DOHH2 (cell line): ENCODE measurements at regions not wholly inside any gene's neighbourhood (a gene's known extent, or its start where the extent isn't known, plus 50 kb on each side); places are given as distances from the start of the nearest gene placed in this dataset.

Experiments
- H3F3A ChIP-seq: fragments of 200-600 bp; sonication (generic), shearing (Covaris generic); 2 replicates; pipeline ENCODE4 v1.6.0; 2016; ENCODE audit warnings: antibody characterized with exemption, mild to moderate bottlenecking; ENCODE audit not compliant: control insufficient read depth, insufficient read depth
- H3K27ac ChIP-seq: fragments of 200-600 bp; sonication (generic); 2 replicates; pipeline ENCODE4 v1.5.1; 2014; ENCODE audit warnings: low read depth, mild to moderate bottlenecking, low read length, moderate library complexity
- H3K27me3 ChIP-seq: fragments of 200-600 bp; sonication (generic); 2 replicates; pipeline ENCODE4 v1.6.1; 2014; ENCODE audit warnings: mild to moderate bottlenecking, low read length, mixed read lengths; ENCODE audit not compliant: control insufficient read depth
- H3K36me3 ChIP-seq: fragments of 200-600 bp; sonication (generic); 2 replicates; pipeline ENCODE4 v1.6.1; 2014; ENCODE audit warnings: mild to moderate bottlenecking, low read length, moderate library complexity, mixed read lengths; ENCODE audit not compliant: control insufficient read depth
- H3K4me1 ChIP-seq: fragments of 200-600 bp; sonication (generic); 2 replicates; pipeline ENCODE4 v1.6.1; 2014; ENCODE audit warnings: mild to moderate bottlenecking, low read length, mixed read lengths; ENCODE audit not compliant: control insufficient read depth
- H3K4me2 ChIP-seq: fragments of 200-600 bp; sonication (generic); 2 replicates; pipeline ENCODE4 v1.6.0; 2014; ENCODE audit warnings: mild to moderate bottlenecking, low read length, moderate library complexity
- H3K4me3 ChIP-seq: fragments of 200-600 bp; sonication (generic); 2 replicates; pipeline ENCODE4 v1.5.1; 2014; ENCODE audit warnings: mild to moderate bottlenecking, low read length, mixed read lengths
- H3K79me2 ChIP-seq: fragments of 200-600 bp; sonication (generic); 2 replicates; pipeline ENCODE4 v1.6.1; 2014; ENCODE audit warnings: mild to moderate bottlenecking, low read length, mixed read lengths; ENCODE audit not compliant: control insufficient read depth
- H3K9me2 ChIP-seq: fragments of 200-600 bp; sonication (generic); replicated peaks from 2 replicates; pipeline ENCODE4 v1.6.1; 2014; ENCODE audit warnings: mild to moderate bottlenecking, low read length, mixed read lengths; ENCODE audit not compliant: control insufficient read depth
- H3K9me3 ChIP-seq: fragments of 200-600 bp; sonication (generic); 2 replicates; pipeline ENCODE4 v1.6.1; 2014; ENCODE audit warnings: antibody characterized with exemption, low read length, mixed read lengths; ENCODE audit not compliant: control insufficient read depth, insufficient read depth
- H4K20me1 ChIP-seq: fragments of 200-600 bp; sonication (generic); 2 replicates; pipeline ENCODE4 v1.6.0; 2014; ENCODE audit warnings: low read depth, mild to moderate bottlenecking, antibody characterized with exemption, low read length, moderate library complexity; ENCODE audit not compliant: control insufficient read depth, insufficient read depth
- CTCF ChIP-seq: fragments of 200-600 bp; sonication (generic); IDR thresholded peaks from one replicate; pipeline ENCODE4 v1.5.1; 2014; ENCODE audit warnings: antibody characterized with exemption, mild to moderate bottlenecking, low read depth, low read length; ENCODE audit not compliant: poor library complexity, severe bottlenecking
- EZH2phosphoT487 ChIP-seq: fragments of 200-600 bp; sonication (generic); IDR thresholded peaks from 2 replicates; pipeline ENCODE4 v1.6.1; 2017; ENCODE audit warnings: borderline replicate concordance, mild to moderate bottlenecking, antibody characterized with exemption, low read length, moderate library complexity, mixed read lengths

DNA sequence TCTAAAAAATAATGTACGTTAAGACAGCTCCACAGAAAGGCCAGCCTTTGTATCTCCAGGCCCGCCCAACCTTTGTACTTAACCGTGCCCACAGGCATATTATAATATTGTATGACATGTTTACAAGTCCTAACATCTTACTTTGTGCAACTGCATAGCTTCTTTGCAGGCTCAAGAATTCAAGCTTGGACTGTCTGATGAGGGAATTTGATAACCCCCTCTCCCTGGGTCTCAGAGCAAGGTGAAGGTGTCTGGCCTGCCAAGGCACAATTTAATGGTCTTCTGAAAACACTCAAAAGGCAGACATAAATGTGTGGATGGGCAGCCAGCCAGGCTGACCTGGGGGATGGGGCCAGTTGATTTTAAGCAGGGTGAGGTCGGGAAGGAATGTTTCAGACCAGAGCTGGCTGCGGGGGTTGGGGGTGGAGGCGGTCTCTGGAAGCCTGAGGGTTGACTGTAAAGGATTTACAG, 732.7 kb upstream of the FANCL start:
- Histone ChIP-seq H3K9me3 (no peaks in the 10 kb centered on the region), H3K27ac (no peak overlapping the region), H3K36me3 (no peaks in the 10 kb centered on the region), H3K79me2 (no peaks in the 10 kb centered on the region), H4K20me1 (no peaks in the 10 kb centered on the region), H3K9me2 (no peaks in the 10 kb centered on the region; the same call in 1 of the 2 replicates), H3K27me3 (no peaks in the 10 kb centered on the region), H3K4me3 (no peak overlapping the region), H3K4me2 (no peak overlapping the region), H3K4me1 (no peaks in the 10 kb centered on the region), H3F3A (no peaks in the 10 kb centered on the region)
- no peak for TF ChIP-seq CTCF
- no peak for TF ChIP-seq EZH2phosphoT487

GRCh38 chr2:58972737-58973136, 731.6 kb upstream of the FANCL start:
- Histone ChIP-seq H3K27ac (no peak overlapping the region), H3K9me2 (no peaks in the 10 kb centered on the region; the same call in 1 of the 2 replicates), H4K20me1 (no peaks in the 10 kb centered on the region), H3K79me2 (no peaks in the 10 kb centered on the region), H3K27me3 (no peaks in the 10 kb centered on the region), H3K36me3 (no peaks in the 10 kb centered on the region), H3K4me1 (no peaks in the 10 kb centered on the region), H3F3A (no peaks in the 10 kb centered on the region), H3K4me3 (no peak overlapping the region), H3K9me3 (no peaks in the 10 kb centered on the region), H3K4me2 (no peak overlapping the region)
- TF ChIP-seq CTCF (no peak), EZH2phosphoT487 (no peak)

GRCh38 chr2:58971511-58972360, 730.6 kb upstream of the FANCL start:
- Histone ChIP-seq H3K4me1 (no peaks in the 10 kb centered on the region), H4K20me1 (no peaks in the 10 kb centered on the region), H3K9me3 (no peaks in the 10 kb centered on the region), H3K4me3 (no peak overlapping the region), H3K9me2 (no peaks in the 10 kb centered on the region), H3K27me3 (no peaks in the 10 kb centered on the region), H3K4me2 (no peak overlapping the region), H3K27ac (no peak overlapping the region), H3F3A (no peaks in the 10 kb centered on the region), H3K36me3 (no peaks in the 10 kb centered on the region), H3K79me2 (no peaks in the 10 kb centered on the region)
- TF ChIP-seq CTCF: no peak
